NCI-H146 treated with DMSO at 0.1 percent for 48 hours (cell line): ENCODE measurements at regions not wholly inside any gene's neighbourhood (a gene's known extent, or its start where the extent isn't known, plus 50 kb on each side); places are given as distances from the start of the nearest gene placed in this dataset.
"Not testable (repeated sequence)": the region's sequence is repeated elsewhere in the genome, so short reads cannot be mapped to it uniquely, and the experiment has no call there.

ENCODE experiments used
- DNase-seq: peaks from one replicate; lab custom pipeline; 2025; ENCODE audit not compliant: unreplicated experiment; lab: John Stamatoyannopoulos, UW

DNA sequence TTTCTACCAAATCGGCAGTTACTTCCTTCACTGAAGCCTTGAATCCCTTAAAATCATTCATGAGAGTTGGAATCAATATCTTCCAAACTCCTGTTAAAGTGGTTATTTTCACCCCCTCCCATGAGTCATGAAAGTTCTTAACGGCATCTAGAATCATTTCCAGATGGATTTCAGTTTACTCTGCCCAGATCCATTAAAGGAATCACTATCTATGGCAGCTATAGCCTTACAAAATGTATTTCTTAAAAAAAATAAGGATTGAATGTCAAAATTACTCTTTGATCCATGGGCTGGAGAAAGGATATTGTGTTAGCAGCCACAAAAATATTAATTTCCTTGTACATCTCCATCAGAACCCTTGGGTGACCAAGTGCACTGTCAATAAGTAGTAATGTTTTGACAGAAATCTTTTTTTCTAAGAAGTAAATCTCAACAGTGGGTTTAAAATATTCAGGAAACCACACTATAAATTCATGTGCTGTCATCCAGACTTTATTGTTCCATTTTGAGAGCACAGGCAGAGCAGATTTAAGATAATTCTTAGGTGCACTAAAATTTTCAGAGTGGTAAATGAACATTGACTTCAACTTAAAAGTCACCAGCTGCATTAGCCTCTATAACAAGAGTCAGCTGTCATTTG lies 767.7 kb downstream of the DTWD2 start:
- no peak for DNase-seq

GRCh38 chr5:118211606-118212005 lies 776.7 kb downstream of the DTWD2 start:
- DNase-seq: no peak

- no peak for DNase-seq
These were observed 780.3 kb downstream of the DTWD2 start for GRCh38 chr5:118208031-118208453.

- no peak for DNase-seq
These were observed 788.5 kb downstream of the DTWD2 start for GRCh38 chr5:118199801-118200200.

- no peak for DNase-seq
These were observed 792.1 kb downstream of the DTWD2 start for GRCh38 chr5:118196229-118196628.

DNA sequence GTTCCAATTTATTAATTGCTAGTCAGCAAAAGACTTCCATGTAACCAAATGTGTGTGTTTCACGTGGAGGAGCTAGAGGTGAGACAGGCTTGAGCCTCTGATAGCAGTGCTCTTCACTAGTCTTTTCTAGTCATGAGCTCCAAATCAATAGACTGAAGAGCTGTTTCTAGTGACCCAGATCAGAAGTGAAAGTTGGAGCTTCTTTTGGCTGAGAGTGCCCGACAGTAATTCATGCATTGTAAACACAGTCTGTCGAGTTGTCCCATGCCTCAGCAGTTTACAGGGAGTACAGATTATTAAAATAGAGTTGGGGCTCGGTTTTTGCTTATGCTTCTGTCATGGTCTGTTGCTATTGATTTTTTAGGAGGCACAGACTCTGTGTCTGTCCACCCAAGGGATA lies 793.1 kb downstream of the DTWD2 start:
- no peak for DNase-seq

DNA sequence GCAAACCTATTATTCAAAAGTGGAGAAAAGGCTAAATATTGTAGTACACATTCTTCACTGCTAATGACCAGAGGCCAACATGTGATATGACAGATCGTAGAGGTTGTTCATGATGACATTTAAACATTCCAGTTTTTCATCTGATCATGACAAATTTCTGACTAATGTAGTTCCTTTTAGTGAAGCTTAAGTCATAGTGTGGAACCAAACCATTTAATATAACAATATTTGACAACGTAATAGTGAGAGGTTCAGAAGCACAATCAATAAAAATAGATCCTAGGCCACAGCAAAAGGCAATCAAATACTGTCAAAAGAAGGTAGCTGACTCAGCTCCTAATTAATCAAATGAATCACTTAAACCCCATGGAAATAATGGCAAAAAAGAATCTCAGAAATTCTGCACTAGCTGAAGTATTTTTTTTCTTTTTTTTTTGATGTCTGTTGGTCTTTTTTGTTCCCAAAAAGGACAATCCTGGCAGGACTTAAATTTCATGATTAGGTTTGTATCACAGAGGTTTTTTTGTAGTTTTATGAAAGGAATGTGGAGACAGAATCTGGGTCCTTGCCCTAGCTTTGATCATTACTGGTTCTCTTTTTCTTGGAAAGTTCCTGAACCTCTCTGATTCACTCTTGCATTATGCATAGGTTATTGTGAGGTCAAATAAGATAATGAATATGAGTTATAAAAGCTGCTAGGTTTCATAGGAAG lies 795.0 kb downstream of the DTWD2 start:
- no peak for DNase-seq

- no peak for DNase-seq
These were observed 803.3 kb downstream of the DTWD2 start for GRCh38 chr5:118185018-118185417.

GRCh38 chr5:118176146-118176545 lies 812.2 kb downstream of the DTWD2 start:
- no peak for DNase-seq

DNA sequence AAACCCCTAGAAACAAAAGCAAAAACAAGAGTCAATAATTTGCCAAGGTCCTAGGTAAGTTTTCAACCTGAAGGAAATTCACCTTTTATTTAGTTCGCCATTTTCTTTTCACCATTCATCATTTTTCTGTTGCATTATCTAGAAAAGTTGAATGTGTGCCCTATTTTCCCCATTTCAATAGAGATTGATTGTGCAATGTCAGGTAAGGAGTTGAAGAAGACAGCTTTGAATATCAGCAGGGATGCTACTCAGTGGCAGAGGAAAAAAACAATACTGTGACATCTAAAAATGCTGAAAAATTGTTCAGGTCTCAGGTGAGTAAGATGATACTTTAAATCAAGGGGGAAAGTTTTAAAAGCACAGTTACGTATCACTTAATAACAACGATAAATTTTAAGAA lies 813.7 kb downstream of the DTWD2 start:
- DNase-seq: no peak

GRCh38 chr5:118173340-118173739 lies 815.0 kb downstream of the DTWD2 start:
- DNase-seq: no peak

- no peak for DNase-seq
These were observed 822.7 kb downstream of the DTWD2 start for GRCh38 chr5:118165619-118166018.

GRCh38 chr5:118156181-118156580 lies 832.2 kb downstream of the DTWD2 start:
- DNase-seq: no peak

DNA sequence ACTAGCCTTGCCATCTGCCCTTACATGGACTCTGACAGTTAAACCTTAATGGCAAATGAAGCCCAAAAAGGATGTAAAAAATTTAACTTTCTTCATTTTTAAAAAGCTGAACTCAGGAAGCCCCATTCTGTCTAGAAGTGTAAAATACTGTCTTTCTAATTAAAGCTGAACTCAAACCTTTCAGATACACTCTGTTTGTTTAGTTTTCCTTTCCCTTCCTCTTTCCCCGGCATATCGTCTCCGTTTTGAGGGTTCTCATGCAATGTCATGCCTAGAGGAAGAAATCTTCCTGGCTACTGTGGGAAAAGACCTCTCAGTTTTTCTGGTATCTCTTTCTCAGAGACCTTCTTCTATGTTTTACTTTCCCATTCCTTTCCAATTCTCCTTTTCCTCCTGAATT lies 841.5 kb downstream of the DTWD2 start:
- no peak for DNase-seq

DNA sequence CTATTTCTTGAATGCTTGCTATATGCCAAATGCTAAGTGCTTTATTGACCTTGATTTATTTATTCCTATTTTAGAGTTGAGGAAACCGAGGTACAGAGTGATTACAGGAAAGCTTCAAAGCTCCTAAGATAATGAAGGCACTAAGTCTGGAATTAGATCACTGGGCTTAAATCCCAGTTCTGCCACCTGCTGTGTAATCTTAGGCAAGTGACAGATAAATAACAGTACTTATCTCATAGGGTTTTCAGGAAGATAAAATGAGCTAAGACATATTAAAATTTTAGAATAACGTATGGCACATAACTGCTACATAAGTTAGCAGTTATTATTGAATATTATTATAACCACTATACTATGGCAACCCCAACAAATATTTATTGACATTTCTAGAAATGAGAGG lies 843.8 kb downstream of the DTWD2 start:
- no peak for DNase-seq

DNA sequence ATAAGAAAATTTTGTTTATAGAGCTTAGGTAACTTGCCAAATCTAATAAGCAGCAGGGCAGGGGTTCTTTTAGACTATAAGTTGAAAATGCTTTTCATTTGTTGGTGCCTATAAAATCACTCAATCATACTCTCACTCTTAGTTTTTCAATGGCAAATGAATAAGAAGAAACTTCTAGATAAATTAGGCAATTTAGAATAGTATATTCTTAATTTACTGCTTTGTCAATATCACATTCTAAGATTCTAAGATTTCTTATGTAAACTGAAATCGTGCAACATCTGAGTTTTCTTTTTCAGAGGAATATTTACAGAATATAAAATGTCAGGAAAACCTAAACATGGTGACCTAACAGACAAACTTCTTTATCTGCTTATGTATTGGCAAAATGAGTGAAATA lies 849.0 kb downstream of the DTWD2 start:
- DNase-seq: no peak

DNA sequence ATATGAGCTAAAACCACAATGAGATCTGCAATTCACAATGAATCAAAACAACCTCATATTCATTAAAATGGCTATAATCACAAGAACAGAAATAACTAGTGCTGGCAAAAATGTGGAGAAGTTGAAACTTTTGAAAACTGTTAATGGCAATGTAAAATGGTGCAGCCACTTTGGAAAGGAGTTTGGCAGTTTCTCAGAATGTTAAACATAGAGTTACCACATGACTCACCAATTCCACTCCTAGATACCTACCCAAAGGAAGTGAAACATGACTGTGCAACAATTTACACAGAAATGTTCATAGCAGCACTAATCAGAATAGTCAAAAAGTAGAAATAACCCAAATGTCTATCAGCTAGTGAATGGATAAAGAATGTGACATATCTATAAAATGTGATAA lies 862.2 kb downstream of the DTWD2 start:
- DNase-seq: no peak

GRCh38 chr5:118125687-118126086 lies 862.7 kb downstream of the DTWD2 start:
- DNase-seq: no peak

DNA sequence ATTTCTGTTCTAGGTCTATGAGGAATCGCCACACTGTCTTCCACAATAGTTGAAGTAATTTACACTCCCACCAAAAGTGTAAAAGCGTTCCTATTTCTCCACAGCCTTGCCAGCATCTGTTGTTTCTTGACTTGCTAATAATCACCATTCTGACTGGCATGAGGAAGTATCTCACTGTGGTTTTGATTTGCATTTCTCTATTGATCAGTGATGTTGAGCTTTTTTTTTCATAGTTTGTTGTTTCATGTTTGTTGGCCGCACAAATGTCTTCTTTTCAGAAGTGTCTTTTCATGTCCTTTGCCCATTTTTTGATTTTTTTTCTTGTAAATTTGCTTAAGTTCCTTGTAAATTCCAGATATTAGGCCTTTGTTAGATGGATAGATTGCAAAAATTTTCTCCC lies 867.1 kb downstream of the DTWD2 start:
- DNase-seq: no peak

DNA sequence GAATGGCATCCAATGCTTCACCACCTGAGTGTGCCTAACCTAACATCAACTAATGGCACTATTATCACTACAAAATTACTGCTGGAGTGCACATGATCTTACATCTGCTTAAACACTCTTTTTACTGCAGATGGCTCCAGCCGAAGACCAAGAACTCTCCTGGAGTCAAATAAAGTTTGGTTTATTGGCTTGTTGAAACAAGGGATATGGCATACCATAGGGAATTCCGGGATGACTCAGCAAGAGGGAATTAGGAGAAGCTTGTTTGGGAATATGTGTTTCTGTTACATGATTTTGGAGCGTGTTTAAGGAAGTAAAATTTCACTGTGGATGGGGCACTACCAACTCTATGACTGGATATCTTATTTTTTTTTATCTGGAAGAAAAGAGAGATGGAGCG lies 872.6 kb downstream of the DTWD2 start:
- DNase-seq: no peak

DNA sequence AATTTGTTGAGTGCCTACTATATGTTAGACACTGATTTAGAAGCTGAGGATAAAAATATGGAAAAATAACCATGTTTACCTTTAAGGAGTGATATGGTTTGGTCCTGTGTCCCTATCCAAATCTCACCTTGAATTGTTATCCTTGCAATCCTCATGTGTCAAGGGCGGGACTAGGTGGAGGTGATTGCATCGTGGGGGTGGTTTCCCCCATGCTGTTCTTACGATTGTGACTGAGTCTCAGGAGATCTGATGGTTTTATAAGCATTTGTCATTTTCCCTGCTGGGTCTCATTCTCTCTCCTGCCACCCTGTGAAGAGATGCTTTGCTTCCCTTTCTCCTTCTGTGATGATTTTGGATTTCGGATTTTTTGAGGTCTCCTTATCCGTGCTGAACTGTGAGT lies 876.4 kb downstream of the DTWD2 start:
- no peak for DNase-seq

- DNase-seq: not testable (repeated sequence)
These were observed 881.1 kb downstream of the DTWD2 start for GRCh38 chr5:118107246-118107645.

- no peak for DNase-seq
These were observed 889.6 kb downstream of the DTWD2 start for GRCh38 chr5:118098716-118099115.
